ENCODE measurements at regions not wholly inside any gene's neighbourhood (a gene's known extent, or its start where the extent isn't known, plus 50 kb on each side); places are given as distances from the start of the nearest gene placed in this dataset.

DNA sequence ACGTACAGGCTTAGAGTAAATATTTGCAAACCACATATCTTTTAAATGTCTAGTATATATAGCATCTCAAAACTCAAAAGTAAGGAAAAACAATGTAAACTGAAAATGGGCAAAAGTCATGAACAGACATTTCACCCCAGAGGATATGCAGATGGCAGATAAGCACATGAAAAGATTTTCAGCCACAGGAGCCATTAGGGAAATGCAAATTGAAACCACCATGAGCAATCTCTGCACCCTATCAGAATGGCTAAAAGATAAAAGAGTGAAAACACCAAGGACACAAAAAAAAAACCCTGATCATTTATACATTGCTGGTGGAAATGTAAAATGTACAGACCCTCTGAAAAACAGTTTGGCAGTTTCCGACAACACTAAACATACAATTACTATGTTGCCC lies 292.7 kb downstream of the ZNF516 start:
- no peak for DNase-seq (ENCODE audit: low spot score)

DNA sequence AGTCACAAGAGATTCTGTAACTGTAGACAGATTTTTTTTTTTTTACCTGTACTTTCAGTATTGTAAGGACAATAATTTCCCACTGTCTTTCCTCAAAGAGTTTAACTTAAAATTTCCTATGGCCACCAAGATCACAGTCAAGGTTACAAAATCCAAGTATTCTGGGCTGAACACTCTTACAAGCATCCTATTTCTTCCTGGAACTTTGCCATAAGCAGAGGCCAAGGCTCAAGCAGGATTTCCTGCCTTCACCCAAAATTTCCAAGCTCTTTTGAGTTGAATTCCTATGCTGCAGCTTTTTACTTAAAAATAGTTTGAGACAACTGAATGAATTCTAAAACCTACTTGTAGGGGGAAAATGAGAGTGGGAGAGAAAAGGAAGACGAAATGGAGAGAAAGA lies 299.4 kb downstream of the ZNF516 start:
- DNase-seq (ENCODE audit: low spot score) = no peak

DNA sequence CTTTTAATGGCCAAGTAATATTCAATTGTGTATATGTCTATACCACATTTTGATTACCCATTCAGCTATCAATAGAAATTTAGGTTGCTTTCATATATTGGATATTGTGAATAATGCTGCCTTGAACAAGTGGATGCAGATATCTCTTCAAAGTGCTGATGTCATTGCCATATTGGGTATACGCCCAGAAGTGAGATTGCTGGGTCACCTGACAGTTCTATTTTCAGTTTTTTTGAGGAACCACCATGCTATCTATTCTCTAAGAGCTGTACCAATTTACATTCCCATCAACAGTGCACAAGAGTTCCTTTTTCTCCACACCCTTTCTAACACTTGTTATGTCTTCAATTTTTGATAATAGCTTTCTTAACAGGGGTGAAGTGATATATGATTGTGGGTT lies 306.9 kb downstream of the ZNF516 start:
- no peak for DNase-seq (ENCODE audit: low spot score)

DNA sequence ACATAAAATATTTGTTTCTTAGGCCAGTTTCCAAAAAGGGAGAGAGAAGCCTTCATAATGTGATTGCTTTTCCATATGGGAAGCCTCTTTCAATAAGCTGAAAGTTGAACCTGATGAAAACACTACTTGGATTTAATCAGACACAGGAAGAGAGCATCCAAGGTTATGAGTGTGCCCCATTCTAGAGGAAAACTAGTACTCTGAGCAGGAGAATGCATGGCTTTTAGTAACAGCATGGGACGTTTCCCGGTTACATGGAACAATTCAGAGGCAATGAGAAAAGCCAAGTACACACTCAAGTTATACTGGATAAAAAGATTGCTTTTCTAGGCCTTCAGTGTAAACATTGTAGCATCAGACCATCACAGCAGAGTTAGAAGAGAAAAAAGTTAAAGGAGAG lies 315.8 kb downstream of the ZNF516 start:
- no peak for DNase-seq (ENCODE audit: low spot score)

DNA sequence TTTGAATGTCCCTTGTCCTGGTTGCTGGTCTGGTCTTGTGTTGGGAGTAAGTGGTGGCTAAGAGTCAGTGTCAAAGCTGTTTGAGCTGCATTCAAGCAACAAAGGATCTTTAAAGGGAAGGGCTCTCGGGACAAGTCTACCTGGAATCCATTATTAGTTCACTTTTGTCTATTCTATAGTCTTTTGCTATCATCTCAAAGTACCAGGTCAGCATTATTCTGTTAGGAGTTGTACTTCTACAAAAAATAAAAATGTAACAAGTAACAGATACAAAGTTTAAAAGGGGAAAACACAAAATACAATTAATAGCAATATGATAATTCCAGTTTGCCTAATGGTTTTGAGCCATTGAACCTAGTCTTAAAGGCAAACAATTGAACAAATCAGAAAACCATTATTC lies 317.9 kb downstream of the ZNF516 start:
- DNase-seq (ENCODE audit: low spot score) = no peak

DNA sequence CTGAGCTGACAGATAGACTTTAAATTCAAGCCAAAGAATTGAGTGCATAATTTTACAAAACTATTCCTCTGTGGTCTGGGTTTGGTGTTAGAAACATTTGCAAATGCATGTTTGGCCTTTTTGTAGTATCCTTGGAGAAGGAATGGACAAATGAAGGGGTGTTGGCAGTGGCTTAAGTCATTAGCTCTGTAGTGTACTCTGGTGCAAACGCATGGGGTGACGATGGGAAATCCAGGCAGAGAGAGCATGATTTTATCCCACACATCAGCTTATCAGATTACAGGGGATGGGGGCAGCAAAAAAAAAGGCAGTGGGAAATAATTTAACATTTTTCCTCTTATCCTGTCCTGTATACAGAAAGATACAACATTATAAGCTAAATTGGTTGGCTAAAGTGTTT lies 320.6 kb downstream of the ZNF516 start:
- DNase-seq (ENCODE audit: low spot score) = no peak

DNA sequence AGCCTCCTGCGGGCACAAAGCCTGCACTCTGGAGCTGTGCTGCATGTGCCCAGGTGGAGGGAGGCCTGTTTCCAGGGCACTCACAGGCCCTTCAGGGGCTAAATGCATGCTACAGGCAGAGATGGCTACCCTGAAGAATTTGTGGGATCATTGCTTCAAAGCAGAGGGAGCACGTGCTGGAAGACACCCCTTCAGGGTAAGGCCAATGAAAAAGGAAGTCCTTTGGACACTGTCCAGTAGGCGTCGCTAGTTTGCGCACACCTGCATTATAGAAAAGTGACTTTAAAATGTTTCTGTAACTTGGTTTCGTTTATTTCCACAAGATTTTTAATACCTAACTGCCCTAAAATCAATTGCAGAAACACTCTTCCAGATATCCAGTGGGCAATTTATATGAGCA lies 325.3 kb downstream of the ZNF516 start:
- DNase-seq (ENCODE audit: low spot score) = no peak

DNA sequence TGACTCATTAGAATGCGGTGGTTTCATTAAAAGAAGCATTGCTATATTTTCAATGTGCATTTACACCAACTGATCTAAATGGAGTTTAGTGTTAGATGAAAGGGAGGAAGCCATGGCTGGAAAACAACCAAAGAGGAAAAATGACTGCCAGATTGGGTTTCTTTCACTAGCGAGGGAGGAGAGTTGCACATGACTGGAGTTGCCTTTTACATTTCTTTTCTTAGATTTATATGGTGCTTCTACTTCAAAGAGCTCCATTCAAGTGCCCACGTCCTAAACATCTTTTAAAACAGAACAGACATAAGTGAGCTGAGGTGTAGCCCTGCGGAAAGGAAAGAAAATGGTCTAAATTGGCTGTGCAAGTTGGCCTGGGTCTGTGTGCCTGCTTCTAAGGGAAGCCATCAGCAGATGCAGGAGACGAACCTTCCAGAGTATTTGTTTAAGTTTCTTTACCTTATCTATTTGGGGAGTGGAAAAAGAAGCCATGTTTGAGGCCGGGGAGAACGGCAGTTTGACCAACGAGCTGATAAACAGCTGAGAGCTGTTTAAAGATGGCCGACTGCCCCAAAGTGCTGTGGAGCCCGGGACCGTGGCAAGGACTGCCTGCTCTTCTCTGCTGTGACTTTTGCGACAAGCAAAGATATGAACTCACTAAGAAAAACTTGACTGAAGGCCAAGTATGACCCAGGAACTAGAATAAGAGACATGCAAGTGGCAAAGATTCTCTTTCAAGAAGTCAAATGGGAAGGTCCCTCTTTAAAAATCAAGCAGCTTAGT lies 327.0 kb downstream of the ZNF516 start:
- DNase-seq (ENCODE audit: low spot score) = no peak

DNA sequence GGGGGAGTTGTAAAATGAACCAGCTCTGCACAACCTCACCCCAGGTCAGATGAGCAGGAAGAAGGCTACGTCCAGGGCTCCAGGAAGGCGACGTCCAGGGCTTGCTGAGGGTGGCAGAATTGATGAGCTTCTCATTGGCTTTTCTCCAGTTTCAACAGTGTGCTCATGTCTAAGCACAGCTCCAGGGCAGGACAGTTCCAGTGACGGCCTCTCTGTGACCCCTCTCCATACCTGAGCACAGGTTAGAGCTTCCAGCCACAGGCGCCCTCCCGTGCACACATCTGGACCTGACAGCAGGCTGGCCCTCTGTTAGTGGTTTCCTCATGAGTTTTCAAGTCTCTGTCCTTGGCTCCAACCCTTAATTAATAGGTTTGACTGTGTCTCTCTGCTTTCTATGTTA lies 327.6 kb downstream of the ZNF516 start:
- DNase-seq (ENCODE audit: low spot score) = no peak

DNA sequence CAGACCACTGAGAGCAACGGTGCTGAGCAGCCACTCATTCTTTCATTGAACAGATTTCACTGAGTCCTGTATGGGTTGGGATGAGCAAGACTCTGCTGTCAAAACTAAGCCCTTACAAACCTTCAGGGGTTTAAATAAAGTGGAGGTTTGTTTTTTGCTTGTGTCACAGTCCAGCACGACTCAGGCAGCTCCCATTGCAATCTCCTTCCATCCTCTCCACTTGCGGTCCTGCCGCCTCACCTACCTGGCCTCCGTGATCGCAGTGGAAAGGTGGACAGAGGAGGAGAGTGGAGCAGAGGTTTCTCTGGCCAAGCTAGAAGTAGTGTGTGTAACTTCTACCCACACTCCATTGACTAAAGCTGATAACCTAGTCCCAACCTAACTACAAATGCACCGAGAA lies 332.2 kb downstream of the ZNF516 start:
- DNase-seq (ENCODE audit: low spot score) = no peak

DNA sequence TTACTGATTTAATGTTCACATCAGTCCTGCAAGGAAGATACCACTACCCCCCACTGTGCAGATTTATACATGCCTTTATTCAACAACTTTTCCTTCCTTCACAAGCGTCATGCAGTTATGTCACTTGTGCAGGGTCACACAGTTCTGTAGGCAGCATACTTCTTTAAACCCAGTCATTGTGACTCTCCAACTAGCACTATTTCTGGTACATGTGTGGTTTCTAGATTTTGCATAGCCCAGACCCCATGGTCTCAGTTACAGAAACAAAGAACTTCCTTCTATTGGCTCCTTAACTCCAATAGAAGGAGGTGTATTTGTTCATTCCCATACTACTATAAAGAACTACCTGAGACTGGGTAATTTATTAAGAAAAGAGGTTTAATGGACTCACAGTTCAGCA lies 333.1 kb downstream of the ZNF516 start:
- DNase-seq (ENCODE audit: low spot score) = no peak

DNA sequence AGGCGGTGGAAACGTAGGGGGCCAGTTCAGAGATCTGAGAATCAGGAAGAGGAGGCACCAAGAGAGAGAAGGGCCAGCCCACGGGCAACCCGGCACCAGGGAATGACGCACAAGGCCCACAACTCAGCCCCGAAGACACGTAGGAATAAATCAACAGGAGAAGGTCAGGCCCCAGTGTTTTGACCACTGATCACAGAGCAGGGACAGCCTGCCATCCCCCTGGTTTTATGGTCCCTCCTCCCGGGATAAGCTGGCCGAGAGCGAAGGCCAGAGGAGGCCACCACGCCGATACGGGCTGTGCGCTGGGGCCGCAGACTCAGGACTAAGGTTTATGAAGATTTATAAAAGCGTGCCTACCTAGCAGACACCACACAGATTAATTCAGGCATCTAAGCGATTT lies 341.4 kb downstream of the ZNF516 start:
- no peak for DNase-seq (ENCODE audit: low spot score)

DNA sequence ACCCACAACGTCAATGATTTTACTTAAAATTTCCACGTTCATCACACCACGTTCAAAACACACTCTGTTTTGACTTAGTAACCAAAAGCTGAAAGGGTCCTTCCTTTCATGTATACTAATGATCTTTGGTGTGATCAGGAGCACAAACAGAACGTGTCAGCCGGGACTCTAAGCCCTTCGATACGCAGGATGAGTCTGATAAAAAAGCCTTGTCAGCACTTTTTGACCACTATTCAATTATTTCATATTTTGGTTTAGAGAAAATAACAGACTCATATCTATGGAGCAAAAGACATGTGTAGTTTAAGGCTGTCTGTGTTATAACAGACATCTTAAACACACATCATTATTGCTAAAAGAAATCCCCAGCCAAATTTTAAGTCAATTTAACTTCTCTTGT lies 345.3 kb downstream of the ZNF516 start:
- no peak for DNase-seq (ENCODE audit: low spot score)

DNA sequence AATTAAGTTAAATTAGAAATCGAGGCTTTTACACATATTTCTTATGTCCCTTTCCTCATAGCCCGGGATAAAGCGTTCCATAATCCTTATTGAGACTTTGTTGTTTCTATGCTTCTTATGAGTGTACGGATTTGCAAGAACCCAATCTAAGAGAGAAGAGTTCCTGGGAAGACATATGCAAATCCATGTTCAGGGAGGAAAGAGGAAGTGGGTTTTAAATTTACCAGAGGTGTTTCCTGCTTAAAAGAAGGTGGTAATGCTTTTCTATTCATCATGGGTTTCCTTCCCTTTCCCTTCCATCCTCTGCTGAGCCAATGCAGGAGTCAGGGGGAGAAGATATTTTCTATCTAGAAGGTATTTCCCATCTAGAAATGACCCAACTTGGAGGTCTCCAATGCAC lies 345.8 kb downstream of the ZNF516 start:
- no peak for DNase-seq (ENCODE audit: low spot score)

DNA sequence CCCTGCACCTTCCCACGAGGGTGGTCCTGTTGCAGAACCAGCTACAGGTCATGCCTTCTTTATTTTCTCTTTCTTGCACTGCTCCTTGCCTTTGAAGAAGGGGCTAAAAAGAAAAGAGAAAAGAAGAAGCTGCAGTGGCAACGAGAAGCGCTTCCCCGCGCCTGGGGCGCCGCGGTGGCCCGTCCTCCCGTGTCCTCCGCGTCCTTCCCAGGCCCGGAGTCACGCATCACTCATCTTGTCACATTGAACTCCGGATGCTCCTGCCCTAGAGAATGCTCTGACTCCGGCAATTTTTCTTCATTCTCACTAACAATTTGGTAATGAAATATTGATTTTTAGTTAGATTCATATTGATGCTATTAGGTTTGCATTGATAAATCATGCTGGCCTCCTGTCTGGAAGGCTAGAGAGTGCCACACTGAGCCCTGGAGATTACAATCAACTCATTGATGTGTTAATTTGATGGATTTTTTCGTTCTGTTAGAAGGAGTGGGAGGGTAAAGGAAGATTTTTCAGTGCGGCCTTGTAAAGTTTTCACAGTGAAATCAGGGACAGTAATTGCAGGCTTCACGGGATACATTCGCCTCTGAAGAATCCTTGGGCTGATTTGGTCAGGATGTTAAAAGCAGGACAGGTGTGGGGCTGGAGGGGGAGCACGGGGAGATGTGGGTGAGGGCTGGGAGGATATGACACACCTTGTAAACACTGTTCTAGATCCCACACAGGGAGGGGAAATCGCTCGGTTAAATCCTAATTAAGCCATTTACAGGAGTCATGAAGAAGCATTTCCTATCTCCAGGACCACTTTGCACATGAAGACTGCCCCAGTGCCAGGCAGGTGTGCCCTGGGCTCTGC lies 349.3 kb downstream of the ZNF516 start:
- no peak for DNase-seq (ENCODE audit: low spot score)

DNA sequence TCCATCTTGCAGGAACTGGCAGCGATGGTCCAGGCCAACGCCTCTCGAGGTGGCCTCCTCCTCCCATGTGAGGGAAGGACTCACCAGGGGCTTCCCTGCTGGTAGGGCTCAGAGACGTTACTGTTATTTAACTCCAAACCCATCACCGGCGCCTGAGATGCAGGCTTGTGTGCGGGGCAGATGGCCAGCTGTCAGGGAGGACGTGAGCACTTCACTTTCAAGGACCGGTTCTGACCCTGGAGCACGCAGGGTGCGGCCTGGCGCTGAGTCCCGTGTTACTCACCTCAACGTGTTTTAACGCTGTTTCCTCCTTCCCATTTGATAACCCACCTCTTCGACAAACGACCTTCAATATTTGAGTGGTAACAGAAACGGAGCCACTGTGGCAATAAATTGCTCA lies 350.2 kb downstream of the ZNF516 start:
- no peak for DNase-seq (ENCODE audit: low spot score)

DNA sequence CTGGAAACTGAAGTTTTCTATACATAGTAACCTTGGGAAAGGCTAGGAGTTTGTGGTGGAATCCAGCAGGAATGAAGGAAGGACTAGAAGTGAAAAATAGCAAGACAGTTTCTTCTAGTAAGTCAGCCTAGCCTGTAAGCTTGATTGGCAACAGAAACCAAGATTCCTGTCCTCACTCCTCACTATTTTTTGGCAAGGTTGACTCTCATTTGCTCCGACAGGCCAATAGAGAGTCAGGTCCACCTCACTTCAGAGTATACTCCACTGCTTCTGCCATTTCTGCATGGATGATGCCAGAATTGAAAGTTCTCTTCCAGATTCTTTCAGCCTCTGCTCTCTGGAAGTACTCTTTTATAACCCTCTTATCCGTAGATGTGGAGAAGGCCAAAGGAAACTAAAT lies 352.4 kb downstream of the ZNF516 start:
- no peak for DNase-seq (ENCODE audit: low spot score)

DNA sequence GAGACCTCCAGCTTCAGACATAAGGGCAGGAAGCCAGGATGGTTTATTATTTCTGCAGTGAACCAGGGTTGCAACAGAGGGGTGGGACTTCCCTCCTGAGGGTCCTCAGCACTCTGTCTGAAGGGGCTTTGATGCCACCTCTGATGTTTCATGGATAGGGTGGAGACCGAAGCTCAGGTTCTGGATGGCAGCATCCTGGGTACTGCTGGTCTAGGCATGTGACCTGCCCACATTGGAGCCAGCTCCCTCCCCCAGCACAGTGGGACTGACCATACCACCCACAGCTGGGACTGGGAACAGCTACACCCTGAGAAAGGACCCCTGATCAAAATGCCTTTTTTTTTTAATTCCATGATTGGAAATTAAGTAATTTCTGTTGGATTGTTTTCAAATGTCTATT lies 355.2 kb downstream of the ZNF516 start:
- no peak for DNase-seq (ENCODE audit: low spot score)

DNA sequence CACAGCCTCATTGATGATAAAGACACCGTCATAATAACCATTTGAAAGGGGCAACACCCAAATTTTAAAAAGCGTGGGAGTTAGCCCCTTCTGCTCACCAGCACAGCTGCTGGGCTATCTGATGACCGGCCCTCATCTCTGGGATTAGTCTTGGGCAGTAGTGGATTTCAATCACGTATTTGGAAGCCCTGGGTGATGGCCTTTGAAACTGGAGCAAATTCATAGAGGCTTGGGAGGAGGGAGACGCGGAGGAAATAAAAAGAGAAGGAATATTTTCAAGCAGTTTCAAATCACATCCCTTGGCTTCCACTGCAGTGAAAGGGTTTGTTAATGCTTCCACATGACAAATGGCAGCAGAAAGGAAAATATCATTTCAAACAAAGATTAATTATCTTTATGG lies 357.8 kb downstream of the ZNF516 start:
- DNase-seq (ENCODE audit: low spot score) = no peak

DNA sequence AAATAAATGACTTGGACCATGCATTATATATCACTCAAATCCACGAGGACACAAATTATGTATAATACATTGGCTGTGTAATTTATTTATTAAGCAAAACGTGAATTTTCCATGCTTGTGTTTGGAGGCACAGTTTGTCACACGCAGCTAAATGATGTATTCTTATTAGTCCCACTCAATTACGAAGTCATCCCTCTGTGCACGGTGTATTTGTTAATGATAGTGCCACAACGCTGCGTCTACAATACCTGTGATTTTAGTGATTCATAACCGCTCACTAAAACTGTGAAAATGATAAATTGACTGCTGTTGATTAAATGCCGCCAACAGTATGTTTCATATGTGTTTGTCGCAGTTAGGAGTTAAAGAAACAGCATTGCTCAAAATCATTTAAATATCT lies 358.3 kb downstream of the ZNF516 start:
- DNase-seq (ENCODE audit: low spot score) = no peak

DNA sequence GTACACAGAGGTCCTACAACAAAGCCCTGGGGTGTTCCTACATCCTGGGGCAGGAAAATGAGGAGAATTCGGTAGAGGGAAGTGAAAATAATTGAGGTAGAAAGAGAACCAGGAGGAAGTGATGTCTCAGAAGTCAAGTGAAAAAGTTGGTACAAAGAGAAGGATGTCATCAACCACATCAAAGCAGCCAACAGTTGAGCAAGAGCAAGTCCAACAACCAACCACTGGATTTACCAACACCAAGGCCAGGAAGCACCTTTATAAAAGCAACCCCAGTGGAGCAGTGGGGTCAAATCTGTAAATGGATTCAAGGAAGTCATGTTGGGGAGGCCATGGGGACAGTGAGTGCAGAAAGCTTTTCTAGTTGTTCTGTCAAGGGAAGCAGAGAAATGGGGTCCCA lies 360.4 kb downstream of the ZNF516 start:
- no peak for DNase-seq (ENCODE audit: low spot score)

DNA sequence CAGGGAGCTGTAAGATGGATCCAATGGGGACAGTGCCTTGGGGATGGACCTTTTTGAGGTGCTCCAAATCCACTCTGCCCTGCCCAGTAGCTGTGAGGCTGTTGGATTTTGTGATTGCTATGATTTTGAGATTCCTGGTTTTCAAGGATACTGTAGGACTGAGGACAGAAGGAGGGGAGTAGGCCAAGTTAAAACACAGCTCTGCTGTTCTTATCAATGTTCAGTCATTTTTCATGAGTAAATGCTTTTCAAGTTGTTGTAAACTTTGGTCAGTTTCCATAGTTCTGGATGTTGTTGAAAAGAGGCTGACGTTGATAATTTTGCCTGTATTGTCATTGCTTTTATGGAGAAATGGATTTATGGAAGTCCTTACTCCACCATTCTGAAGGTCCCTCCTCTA lies 361.2 kb downstream of the ZNF516 start:
- no peak for DNase-seq (ENCODE audit: low spot score)

DNA sequence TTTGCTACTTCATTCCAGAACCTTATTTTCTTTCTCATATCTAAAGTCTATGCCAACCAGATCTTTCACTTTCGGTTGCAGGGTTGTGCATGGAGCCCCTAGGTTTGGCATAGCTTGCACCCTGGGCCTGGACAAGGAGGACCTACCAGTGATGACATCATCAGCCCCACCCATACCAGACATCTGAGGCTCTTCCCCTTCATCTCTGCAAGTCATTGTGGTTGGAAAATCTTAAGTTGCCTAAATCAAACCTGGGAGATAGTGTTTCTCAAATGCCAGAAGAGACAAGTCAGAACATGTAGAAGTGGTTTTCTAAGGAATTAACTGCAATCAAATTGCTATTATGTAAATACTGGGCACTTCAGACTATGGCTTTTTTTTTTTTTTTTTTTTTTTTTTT lies 363.3 kb downstream of the ZNF516 start:
- no peak for DNase-seq (ENCODE audit: low spot score)

DNA sequence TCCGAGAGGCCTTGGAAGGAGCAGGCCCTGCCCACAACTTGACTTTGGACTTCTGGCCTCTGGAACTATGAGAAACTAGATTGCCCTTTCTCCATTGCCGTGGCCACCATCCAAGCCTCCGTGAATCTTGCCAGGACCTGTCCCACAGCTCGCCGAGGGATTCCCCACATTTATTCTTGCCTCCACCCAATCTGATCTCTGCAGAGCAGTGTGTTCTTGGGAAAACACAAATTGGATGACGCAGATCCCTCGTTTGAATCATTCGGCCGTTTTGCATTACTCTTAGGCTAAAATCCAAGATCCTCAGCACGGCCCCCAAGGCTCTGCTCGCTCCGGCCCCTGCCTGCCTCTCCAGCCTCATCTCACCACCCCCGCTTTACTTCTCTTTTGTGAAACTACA lies 364.2 kb downstream of the ZNF516 start:
- DNase-seq (ENCODE audit: low spot score) = no peak
